BE2C (cell line): ENCODE measurements at regions not wholly inside any gene's neighbourhood (a gene's known extent, or its start where the extent isn't known, plus 50 kb on each side); places are given as distances from the start of the nearest gene placed in this dataset.

Experiments used
- DNase-seq: peaks from one replicate; pipeline ENCODE4 v3.0.0-alpha.2; 2020
- H3K27me3 ChIP-seq: fragments of 250-450 bp; sonication (Bioruptor Pico); 2 replicates; pipeline ENCODE4 v1.5.1; 2020; ENCODE audit warnings: mild to moderate bottlenecking
- H3K36me3 ChIP-seq: fragments of 250-450 bp; sonication (Bioruptor Pico); 2 replicates; pipeline ENCODE4 v1.5.1; 2020; ENCODE audit warnings: mild to moderate bottlenecking
- H3K4me1 ChIP-seq: fragments of 250-450 bp; sonication (Bioruptor Pico); 2 replicates; pipeline ENCODE4 v1.5.1; 2020
- H3K4me3 ChIP-seq: 2 replicates; pipeline ENCODE4 v1.5.1; 2011; ENCODE audit warnings: low read depth, low read length
- H3K9me3 ChIP-seq: fragments of 250-450 bp; sonication (Bioruptor Pico); 2 replicates; pipeline ENCODE4 v1.5.1; 2020
- CTCF ChIP-seq: IDR thresholded peaks from 2 replicates; pipeline ENCODE4 v1.5.1; 2012; ENCODE audit warnings: mild to moderate bottlenecking, low read depth, low read length

GRCh38 chr12:113651662-113652061, 180.0 kb upstream of the LHX5 start:
- no peaks in the 10 kb centered on the region for H3K9me3 ChIP-seq
- H3K4me3 ChIP-seq = no peak overlapping the region
- H3K4me1 ChIP-seq = no peaks in the 10 kb centered on the region
- no peaks in the 10 kb centered on the region for H3K36me3 ChIP-seq
- H3K27me3 ChIP-seq = peaks cover 28% of the 10 kb centered on the region
- DNase-seq = no peak
- TF ChIP-seq CTCF = no peak

GRCh38 chr12:113650476-113650875, 178.8 kb upstream of the LHX5 start:
- DNase-seq = no peak
- Histone ChIP-seq H3K4me3 (no peak overlapping the region), H3K9me3 (no peaks in the 10 kb centered on the region), H3K4me1 (no peaks in the 10 kb centered on the region), H3K27me3 (peaks cover 31% of the 10 kb centered on the region), H3K36me3 (no peaks in the 10 kb centered on the region)
- TF ChIP-seq CTCF = no peak

GRCh38 chr12:113649256-113649830, 177.7 kb upstream of the LHX5 start:
- DNase-seq = no peak
- Histone ChIP-seq H3K9me3 (no peaks in the 10 kb centered on the region), H3K4me3 (no peak overlapping the region), H3K36me3 (no peaks in the 10 kb centered on the region), H3K27me3 (peaks cover 33% of the 10 kb centered on the region), H3K4me1 (no peaks in the 10 kb centered on the region)
- TF ChIP-seq CTCF = no peak

- Histone ChIP-seq H3K27me3 (peaks cover 33% of the 10 kb centered on the region), H3K4me1 (no peaks in the 10 kb centered on the region), H3K36me3 (no peaks in the 10 kb centered on the region), H3K9me3 (no peaks in the 10 kb centered on the region), H3K4me3 (no peak overlapping the region)
- peak; percentile 43 for DNase-seq
- TF ChIP-seq CTCF = peak; percentile 44
These were observed 175.4 kb upstream of the LHX5 start for GRCh38 chr12:113647048-113647447.

- Histone ChIP-seq H3K4me1 (no peaks in the 10 kb centered on the region), H3K36me3 (no peaks in the 10 kb centered on the region), H3K9me3 (no peaks in the 10 kb centered on the region), H3K27me3 (peaks cover 32% of the 10 kb centered on the region), H3K4me3 (no peak overlapping the region)
- no peak for DNase-seq
- no peak for TF ChIP-seq CTCF
These were observed 173.9 kb upstream of the LHX5 start for GRCh38 chr12:113645603-113646002.

- Histone ChIP-seq H3K4me3 (no peak overlapping the region), H3K4me1 (no peaks in the 10 kb centered on the region), H3K9me3 (no peaks in the 10 kb centered on the region), H3K36me3 (no peaks in the 10 kb centered on the region), H3K27me3 (peaks cover 28% of the 10 kb centered on the region)
- no peak for TF ChIP-seq CTCF
- no peak for DNase-seq
These were observed 173.5 kb upstream of the LHX5 start for GRCh38 chr12:113645183-113645582.
